Tibial nerve (tissue), 4 donors: ENCODE measurements at regions not wholly inside any gene's neighbourhood (a gene's known extent, or its start where the extent isn't known, plus 50 kb on each side); places are given as distances from the start of the nearest gene placed in this dataset.

Experiments used
- CTCF ChIP-seq, 5 experiments: fragments of 200-600 bp in 3 of 5; fragments of 450-650 bp in 2 of 5; sonication (generic) in 3 of 5; IDR thresholded peaks; one replicate each; pipeline ENCODE4 v1.5.1; 2016 to 2019; ENCODE audit warnings: antibody characterized with exemption in 5 of 5, mild to moderate bottlenecking in 3 of 5, moderate library complexity in 2 of 5
- EP300 ChIP-seq, 2 donors: sonication (generic); formaldehyde crosslinking; IDR thresholded peaks; one replicate each; pipeline ENCODE4 v1.6.1; 2017; ENCODE audit warnings: antibody characterized with exemption in 2 of 2, mild to moderate bottlenecking in 1 of 2
- POLR2A ChIP-seq, 2 donors: fragments of 450-650 bp; IDR thresholded peaks; one replicate each; pipeline ENCODE4 v1.6.1; 2017; ENCODE audit warnings: antibody characterized with exemption in 2 of 2, mild to moderate bottlenecking in 2 of 2, moderate library complexity in 2 of 2

DNA sequence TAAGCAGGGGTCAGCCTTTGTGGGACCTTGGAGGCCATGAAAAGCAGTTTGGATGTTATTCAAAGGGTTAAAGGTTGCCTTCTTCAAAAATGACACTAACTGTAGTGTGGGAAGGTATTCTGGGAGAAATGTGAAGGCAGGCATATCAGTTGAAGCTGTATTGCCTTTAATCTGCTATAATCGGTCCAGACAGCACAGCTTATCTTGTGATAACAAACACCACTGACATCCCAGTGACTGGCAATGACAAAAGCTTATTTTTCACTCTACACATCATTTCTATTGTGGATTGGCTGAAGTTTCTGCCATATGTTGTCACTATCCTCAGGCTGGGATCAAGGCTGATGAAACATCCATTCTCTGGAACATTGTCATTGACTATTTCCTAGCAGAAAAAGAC is 1149.2 kb downstream of the GRM8 start:
- TF ChIP-seq CTCF (IDR thresholded peaks at IDR 0.05): no peak
- TF ChIP-seq POLR2A (IDR thresholded peaks at IDR 0.05): no peak
- no peak for TF ChIP-seq EP300 (IDR thresholded peaks at IDR 0.05)
